T-helper 1 cell (primary cell): ENCODE measurements at regions not wholly inside any gene's neighbourhood (a gene's known extent, or its start where the extent isn't known, plus 50 kb on each side); places are given as distances from the start of the nearest gene placed in this dataset.

Experiments
- DNase-seq, 5 donors: peaks; one replicate each; pipeline ENCODE4 v3.0.0-alpha.2; 2012 to 2020

DNA sequence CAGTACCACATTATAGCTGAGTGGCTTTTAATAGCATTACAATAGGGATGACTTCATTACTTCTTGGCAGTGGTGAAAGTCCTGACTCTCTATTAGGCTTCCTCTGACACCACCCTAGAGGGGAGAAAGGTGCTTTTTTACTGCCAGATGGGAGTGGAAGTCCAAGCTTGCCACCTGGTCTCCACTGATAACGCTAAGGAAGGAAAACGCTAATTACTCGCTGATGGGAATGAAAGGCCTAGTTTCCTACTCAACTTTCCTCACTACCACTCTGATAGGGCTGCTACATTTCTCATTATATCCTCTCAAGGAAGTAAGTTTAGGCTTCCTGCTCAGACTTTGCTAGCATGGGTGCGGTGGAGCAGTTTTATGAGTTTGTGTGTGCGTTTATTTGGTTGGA lies 62.3 kb upstream of the PAGE3 start:
- DNase-seq = no peak

DNA sequence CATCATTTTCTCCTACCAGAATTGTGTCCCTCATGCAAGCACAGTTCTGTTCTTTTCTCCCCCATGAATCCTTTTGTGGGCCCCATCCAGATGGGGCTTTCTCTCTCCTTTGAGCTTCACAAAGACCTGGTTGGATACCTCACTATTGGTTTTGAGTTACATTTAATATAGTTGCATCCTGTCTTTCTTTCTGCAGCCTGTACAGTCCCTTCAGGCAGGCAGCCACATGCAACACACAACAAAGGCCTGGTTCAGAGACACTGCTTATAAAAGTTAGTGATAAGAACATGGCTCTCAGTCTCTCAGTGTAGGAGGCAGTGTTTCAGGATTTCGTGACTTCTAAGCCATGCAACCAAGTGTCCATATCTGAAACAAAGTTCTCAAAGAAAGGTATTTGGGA lies 70.6 kb upstream of the PAGE3 start:
- no peak for DNase-seq

DNA sequence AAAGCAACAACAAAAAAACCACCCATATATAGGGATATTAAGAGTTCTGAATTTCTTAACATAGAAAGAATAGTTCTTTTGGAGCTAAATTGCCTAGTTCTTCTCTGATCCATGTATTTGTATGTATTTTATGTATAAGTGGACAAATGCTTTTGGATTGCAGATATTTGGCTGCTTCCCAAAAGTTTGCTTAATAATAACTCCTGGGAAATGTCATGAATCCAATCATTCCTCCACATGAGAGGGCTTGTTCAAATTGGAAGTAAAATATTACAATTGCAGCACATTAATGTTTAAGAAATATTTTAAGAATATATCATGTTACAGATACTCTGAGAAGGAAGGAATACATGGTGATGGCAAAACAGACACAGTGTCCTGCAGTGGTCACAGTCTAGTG lies 71.5 kb upstream of the PAGE3 start:
- DNase-seq = no peak

GRCh38 chrX:55340896-55341433 lies 76.2 kb upstream of the PAGE3 start:
- no peak for DNase-seq

GRCh38 chrX:55342533-55343501 lies 78.1 kb upstream of the PAGE3 start:
- DNase-seq = peak in 4 of 5 donors; percentile 5 to 52 (median 18)

DNA sequence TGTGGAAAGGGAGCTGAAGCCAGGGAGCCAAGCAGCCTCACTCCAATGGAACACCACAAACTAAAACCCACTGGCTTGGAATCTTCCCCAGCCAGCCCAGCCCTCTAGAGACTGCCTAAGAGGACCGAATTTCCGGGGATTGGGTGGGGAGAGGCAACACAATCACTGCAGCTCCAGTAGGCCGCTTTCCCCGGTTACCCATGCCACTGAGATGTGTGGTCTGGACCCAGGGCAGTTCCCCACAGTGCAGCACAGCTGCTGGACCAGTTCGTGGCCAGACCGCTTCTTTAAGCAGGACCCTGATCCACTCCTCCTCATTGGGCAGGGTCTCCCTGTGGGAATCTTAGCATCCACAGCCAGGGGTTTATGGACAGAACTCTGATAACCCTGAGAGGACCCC lies 91.9 kb upstream of the PAGE3 start:
- no peak for DNase-seq

GRCh38 chrX:55357236-55357635 lies 92.5 kb upstream of the PAGE3 start:
- no peak for DNase-seq

DNA sequence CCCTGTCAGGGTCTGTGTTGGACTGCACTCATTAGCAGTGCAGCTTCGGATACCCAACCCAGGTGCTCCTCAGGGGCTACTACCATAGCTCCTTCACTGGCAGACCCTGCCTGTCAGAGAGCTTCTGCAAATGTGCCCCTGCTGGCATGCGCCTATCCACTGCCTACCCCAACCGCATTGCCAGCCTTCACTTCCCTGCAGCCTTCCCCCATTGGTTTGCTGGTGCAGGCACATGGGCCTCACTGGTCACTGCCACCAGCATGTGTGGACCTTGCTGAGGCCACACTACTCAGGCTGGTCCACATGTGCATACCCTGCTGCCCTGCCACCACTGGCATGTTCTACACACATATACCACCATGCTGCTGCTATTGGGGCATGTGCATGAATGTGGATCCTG lies 72.5 kb upstream of the MAGEH1 start:
- DNase-seq = no peak

- no peak for DNase-seq
Observed at GRCh38 chrX:55389376-55389775, 62.6 kb upstream of the MAGEH1 start.

GRCh38 chrX:55396836-55397235 lies 55.1 kb upstream of the MAGEH1 start:
- DNase-seq = peak in 1 of 5 donors; percentile 0
